ENCODE measurements at regions not wholly inside any gene's neighbourhood (a gene's known extent, or its start where the extent isn't known, plus 50 kb on each side); places are given as distances from the start of the nearest gene placed in this dataset.

DNA sequence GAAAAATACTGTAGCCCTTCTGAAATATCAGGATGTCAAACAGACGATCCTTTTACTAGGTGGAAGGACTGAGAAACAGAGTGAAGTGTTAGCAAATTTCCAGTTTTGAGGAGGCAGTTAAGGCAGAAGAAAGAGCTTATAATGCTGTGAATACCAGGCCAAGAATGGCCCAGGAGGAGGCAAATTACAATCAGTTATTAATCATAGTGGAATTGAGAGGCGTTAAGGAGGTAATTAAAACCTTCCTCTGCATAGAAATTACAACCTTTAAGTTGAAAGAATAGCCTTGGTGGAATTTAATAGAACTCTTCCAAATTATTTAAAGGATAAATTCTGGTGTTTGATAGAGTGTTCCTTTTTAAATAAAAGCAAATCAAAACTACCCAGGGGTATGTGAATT, 590.9 kb upstream of the SEL1L start:
- 100% methylated on average over 1 of the region's 2 CpGs for WGBS (ENCODE audit: insufficient coverage)
- intact Hi-C loops (cut with micrococcal nuclease) = no loop called here

DNA sequence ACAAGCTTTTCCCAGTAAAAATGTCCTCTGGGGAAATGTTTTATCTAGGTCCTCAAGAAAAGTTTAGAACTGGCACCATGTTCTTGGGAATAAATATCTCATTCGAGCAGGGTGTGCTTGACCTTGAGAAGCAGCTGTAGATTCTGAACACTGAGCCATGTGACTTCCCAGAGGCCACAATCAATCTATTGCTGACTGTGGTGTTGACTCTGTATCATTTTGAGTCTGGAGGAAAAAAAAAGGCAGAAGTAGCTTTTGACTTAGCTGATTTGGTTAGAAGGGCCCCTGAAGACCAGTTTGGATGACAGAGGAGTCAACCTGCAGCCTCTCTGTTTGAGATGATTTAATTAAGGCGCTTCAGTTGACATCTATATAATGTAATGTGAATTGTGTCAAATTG, 592.4 kb upstream of the SEL1L start:
- DNase-seq = no peak
- H3K4me1 Mint-ChIP-seq = no peaks in the 10 kb centered on the region
- Histone ChIP-seq H3K9ac (ENCODE audit: insufficient read depth, low read length, poor library complexity, severe bottlenecking) (no peak overlapping the region), H4K20me1 (ENCODE audit: insufficient read depth, low read length) (no peaks in the 10 kb centered on the region), H3K4me3 (replicated peaks in 1 of 3; ENCODE audit: low read depth in 2 of 3, low read length in 3 of 3) (no peak overlapping the region), H3K79me2 (ENCODE audit: insufficient read depth, low read length) (no peaks in the 10 kb centered on the region), H2AFZ (ENCODE audit: insufficient read depth, low read depth, low read length, poor library complexity, severe bottlenecking) (no peak overlapping the region), H3K27ac (ENCODE audit: low read depth in 1 of 2, low read length in 2 of 2) (no peak overlapping the region), H3K36me3 (replicated peaks in 1 of 2; ENCODE audit: control insufficient read depth in 1 of 2, insufficient read depth in 2 of 2, low read length in 2 of 2) (no peaks in the 10 kb centered on the region), H3K9me3 (replicated peaks in 1 of 2; ENCODE audit: control insufficient read depth in 1 of 2, insufficient read depth in 1 of 2, low read length in 2 of 2) (no peaks in the 10 kb centered on the region), H3K4me1 (ENCODE audit: control insufficient read depth in 1 of 2, insufficient read depth in 2 of 2, low read length in 2 of 2) (no peaks in the 10 kb centered on the region), H3K27me3 (ENCODE audit: control insufficient read depth in 2 of 2, insufficient read depth in 2 of 2, low read length in 2 of 2) (no peaks in the 10 kb centered on the region), H3K4me2 (replicated peaks; ENCODE audit: extremely low read depth, low read length, poor library complexity, severe bottlenecking) (no peak overlapping the region)
- H3K36me3 Mint-ChIP-seq = no peaks in the 10 kb centered on the region
- intact Hi-C loops (cut with micrococcal nuclease) = no loop called here
- H3K4me3 Mint-ChIP-seq = no peak overlapping the region
- no peak overlapping the region for H3K27ac Mint-ChIP-seq
- 75% methylated on average over 1 of the region's 2 CpGs for WGBS (ENCODE audit: insufficient coverage)
- peaks cover 0 to 2% (median 0%) of the 10 kb centered on the region in 7 donors for H3K9me3 Mint-ChIP-seq
- no peaks in the 10 kb centered on the region for H3K27me3 Mint-ChIP-seq (ENCODE audit: low read depth in 3 of 3)
- TF ChIP-seq, protein P1, sequence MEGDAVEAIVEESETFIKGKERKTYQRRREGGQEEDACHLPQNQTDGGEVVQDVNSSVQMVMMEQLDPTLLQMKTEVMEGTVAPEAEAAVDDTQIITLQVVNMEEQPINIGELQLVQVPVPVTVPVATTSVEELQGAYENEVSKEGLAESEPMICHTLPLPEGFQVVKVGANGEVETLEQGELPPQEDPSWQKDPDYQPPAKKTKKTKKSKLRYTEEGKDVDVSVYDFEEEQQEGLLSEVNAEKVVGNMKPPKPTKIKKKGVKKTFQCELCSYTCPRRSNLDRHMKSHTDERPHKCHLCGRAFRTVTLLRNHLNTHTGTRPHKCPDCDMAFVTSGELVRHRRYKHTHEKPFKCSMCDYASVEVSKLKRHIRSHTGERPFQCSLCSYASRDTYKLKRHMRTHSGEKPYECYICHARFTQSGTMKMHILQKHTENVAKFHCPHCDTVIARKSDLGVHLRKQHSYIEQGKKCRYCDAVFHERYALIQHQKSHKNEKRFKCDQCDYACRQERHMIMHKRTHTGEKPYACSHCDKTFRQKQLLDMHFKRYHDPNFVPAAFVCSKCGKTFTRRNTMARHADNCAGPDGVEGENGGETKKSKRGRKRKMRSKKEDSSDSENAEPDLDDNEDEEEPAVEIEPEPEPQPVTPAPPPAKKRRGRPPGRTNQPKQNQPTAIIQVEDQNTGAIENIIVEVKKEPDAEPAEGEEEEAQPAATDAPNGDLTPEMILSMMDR (IDR thresholded peaks at IDR 0.05) = no peak

More for the DNA sequence above, 590.9 kb upstream of the SEL1L start:
- Histone ChIP-seq H3K9me3 (replicated peaks in 1 of 2; ENCODE audit: control insufficient read depth in 1 of 2, insufficient read depth in 1 of 2, low read length in 2 of 2) (no peaks in the 10 kb centered on the region), H3K9ac (ENCODE audit: insufficient read depth, low read length, poor library complexity, severe bottlenecking) (no peak overlapping the region), H4K20me1 (ENCODE audit: insufficient read depth, low read length) (no peaks in the 10 kb centered on the region), H3K79me2 (ENCODE audit: insufficient read depth, low read length) (no peaks in the 10 kb centered on the region), H3K27ac (ENCODE audit: low read depth in 1 of 2, low read length in 2 of 2) (no peak overlapping the region), H3K4me3 (replicated peaks in 1 of 3; ENCODE audit: low read depth in 2 of 3, low read length in 3 of 3) (no peak overlapping the region), H2AFZ (ENCODE audit: insufficient read depth, low read depth, low read length, poor library complexity, severe bottlenecking) (no peak overlapping the region), H3K4me2 (replicated peaks; ENCODE audit: extremely low read depth, low read length, poor library complexity, severe bottlenecking) (no peak overlapping the region), H3K27me3 (ENCODE audit: control insufficient read depth in 2 of 2, insufficient read depth in 2 of 2, low read length in 2 of 2) (no peaks in the 10 kb centered on the region), H3K4me1 (ENCODE audit: control insufficient read depth in 1 of 2, insufficient read depth in 2 of 2, low read length in 2 of 2) (no peaks in the 10 kb centered on the region), H3K36me3 (replicated peaks in 1 of 2; ENCODE audit: control insufficient read depth in 1 of 2, insufficient read depth in 2 of 2, low read length in 2 of 2) (no peaks in the 10 kb centered on the region)
- Mint-ChIP-seq H3K4me3 (no peak overlapping the region), H3K36me3 (no peaks in the 10 kb centered on the region), H3K27me3 (ENCODE audit: low read depth in 3 of 3) (no peaks in the 10 kb centered on the region), H3K4me1 (no peaks in the 10 kb centered on the region), H3K9me3 (peaks cover 0 to 2% (median 0%) of the 10 kb centered on the region in 7 donors), H3K27ac (no peak overlapping the region)
- no peak for DNase-seq
- TF ChIP-seq, protein P1 (IDR thresholded peaks at IDR 0.05) = no peak

Measured in CD14-positive monocyte (primary cell).